ENCODE measurements at regions not wholly inside any gene's neighbourhood (a gene's known extent, or its start where the extent isn't known, plus 50 kb on each side); places are given as distances from the start of the nearest gene placed in this dataset.

GRCh38 chr7:25846722-25847121, 305.3 kb upstream of the NFE2L3 start:
- TF ChIP-seq, protein P1, sequence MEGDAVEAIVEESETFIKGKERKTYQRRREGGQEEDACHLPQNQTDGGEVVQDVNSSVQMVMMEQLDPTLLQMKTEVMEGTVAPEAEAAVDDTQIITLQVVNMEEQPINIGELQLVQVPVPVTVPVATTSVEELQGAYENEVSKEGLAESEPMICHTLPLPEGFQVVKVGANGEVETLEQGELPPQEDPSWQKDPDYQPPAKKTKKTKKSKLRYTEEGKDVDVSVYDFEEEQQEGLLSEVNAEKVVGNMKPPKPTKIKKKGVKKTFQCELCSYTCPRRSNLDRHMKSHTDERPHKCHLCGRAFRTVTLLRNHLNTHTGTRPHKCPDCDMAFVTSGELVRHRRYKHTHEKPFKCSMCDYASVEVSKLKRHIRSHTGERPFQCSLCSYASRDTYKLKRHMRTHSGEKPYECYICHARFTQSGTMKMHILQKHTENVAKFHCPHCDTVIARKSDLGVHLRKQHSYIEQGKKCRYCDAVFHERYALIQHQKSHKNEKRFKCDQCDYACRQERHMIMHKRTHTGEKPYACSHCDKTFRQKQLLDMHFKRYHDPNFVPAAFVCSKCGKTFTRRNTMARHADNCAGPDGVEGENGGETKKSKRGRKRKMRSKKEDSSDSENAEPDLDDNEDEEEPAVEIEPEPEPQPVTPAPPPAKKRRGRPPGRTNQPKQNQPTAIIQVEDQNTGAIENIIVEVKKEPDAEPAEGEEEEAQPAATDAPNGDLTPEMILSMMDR (IDR thresholded peaks at IDR 0.05) = no peak
- TF ChIP-seq POLR2A (IDR thresholded peaks at IDR 0.05) = no peak
